HepG2 (cell line): ENCODE measurements at regions not wholly inside any gene's neighbourhood (a gene's known extent, or its start where the extent isn't known, plus 50 kb on each side); places are given as distances from the start of the nearest gene placed in this dataset.

Source experiments
- ATAC-seq: fragments of 200-7000 bp; cut with Tn5 transposase; 3 replicates; pipeline ENCODE4 v1.9.1; 2020; ENCODE audit warnings: mild to moderate bottlenecking, moderate library complexity
- BruUV-seq: library from RNA; stranded (reverse); fragments of 400-500 nt; replicated peaks from 2 replicates; lab custom pipeline; 2021; lab: Mats Ljungman, UMichigan
- CTCF ChIA-PET: fragments of 300-600 bp; formaldehyde crosslinking; extraction: SDS; loops from one replicate; lab custom pipeline; 2021; ENCODE audit warnings: low total read pairs, inconsistent platforms, low intra/inter-chr PET ratio; lab: Yijun Ruan, JAX
- POLR2A ChIA-PET: fragments of 350-600 bp; sonication (Branson Sonifier 250); formaldehyde crosslinking; loops from one replicate; lab custom pipeline; 2020; ENCODE audit warnings: antibody characterized with exemption, inconsistent platforms; lab: Yijun Ruan, JAX
- DNase-seq: peaks from one replicate; pipeline ENCODE4 v3.0.0-alpha.2; 2015; ENCODE audit warnings: low spot score
- FAIRE-seq: peaks from 3 replicates; lab custom pipeline; 2011; peaks lifted over from hg19 to GRCh38; lab: Jason Lieb, UNC
- H2AFZ ChIP-seq: one replicate; pipeline ENCODE4 v1.6.1; 2011; ENCODE audit warnings: low read length, inconsistent platforms
- H3K27ac ChIP-seq: fragments of 300-600 bp; 3 replicates; pipeline ENCODE4 v1.8.0; 2011; ENCODE audit warnings: mixed run types, mild to moderate bottlenecking, mixed read lengths, low read length, inconsistent platforms; ENCODE audit not compliant: insufficient read depth; ENCODE audit errors: extremely low read length
- H3K27me3 ChIP-seq, 2 experiments: fragments of 200-600 bp in 1 of 2; 2 replicates in 1 of 2; 3 replicates in 1 of 2; pipeline versions ENCODE4 v1.6.0 to v1.8.0; 2011; ENCODE audit warnings: low read length in 2 of 2, mild to moderate bottlenecking in 2 of 2, moderate library complexity in 2 of 2, inconsistent platforms in 1 of 2; ENCODE audit not compliant: insufficient read depth in 2 of 2, control insufficient read depth in 1 of 2
- H3K36me3 ChIP-seq, 2 experiments: fragments of 200-600 bp in 1 of 2; replicated peaks in 1 of 2; 2 replicates in 1 of 2; 3 replicates in 1 of 2; pipeline versions ENCODE4 v1.5.1 to v1.8.0; 2011; ENCODE audit warnings: low read length in 2 of 2, inconsistent platforms in 1 of 2; ENCODE audit not compliant: insufficient read depth in 2 of 2, control insufficient read depth in 1 of 2
- H3K4me1 ChIP-seq: 2 replicates; pipeline ENCODE4 v1.5.1; 2012; ENCODE audit warnings: low read length, inconsistent platforms; ENCODE audit not compliant: insufficient read depth
- H3K4me2 ChIP-seq: 2 replicates; pipeline ENCODE4 v1.6.0; 2011; ENCODE audit warnings: low read depth, low read length, inconsistent platforms
- H3K4me3 ChIP-seq, 3 experiments: fragments of 200-600 bp in 1 of 3; sonication (generic), shearing (Covaris generic) in 1 of 3; replicated peaks in 1 of 3; 2 replicates each; pipeline ENCODE4 v1.5.1; 2011 to 2016; ENCODE audit warnings: low read length in 3 of 3, inconsistent platforms in 2 of 3, low read depth in 2 of 3, mild to moderate bottlenecking in 2 of 3, control low read depth in 1 of 3, mixed read lengths in 1 of 3; ENCODE audit not compliant: insufficient read depth in 1 of 3
- H3K79me2 ChIP-seq: one replicate; pipeline ENCODE4 v1.6.1; 2011; ENCODE audit warnings: low read length, inconsistent platforms; ENCODE audit not compliant: insufficient read depth
- H3K9ac ChIP-seq: 2 replicates; pipeline ENCODE4 v1.6.0; 2011; ENCODE audit warnings: mild to moderate bottlenecking, low read depth, low read length, inconsistent platforms; ENCODE audit not compliant: insufficient read depth
- H3K9me3 ChIP-seq: 2 replicates; pipeline ENCODE4 v1.5.1; 2012; ENCODE audit warnings: mild to moderate bottlenecking, low read length
- H4K20me1 ChIP-seq: 2 replicates; pipeline ENCODE4 v1.6.0; 2011; ENCODE audit warnings: inconsistent platforms, mild to moderate bottlenecking, low read length, moderate library complexity; ENCODE audit not compliant: insufficient read depth
- ATF7 ChIP-seq, 2 experiments: fragments of 450-650 bp in 1 of 2; sonication (generic) in 1 of 2; formaldehyde crosslinking in 1 of 2; IDR thresholded peaks; 2 replicates each; pipeline versions ENCODE4 v1.4.0 to v1.6.1; 2016 to 2020; ENCODE audit warnings: antibody characterized with exemption in 1 of 2, mild to moderate bottlenecking in 1 of 2, missing genetic modification reagents in 1 of 2
- FOXA1 ChIP-seq, 2 experiments: fragments of 450-650 bp in 1 of 2; sonication (generic) in 1 of 2; formaldehyde crosslinking in 1 of 2; IDR thresholded peaks; 2 replicates each; pipeline versions ENCODE4 v1.4.0 to v1.6.1; 2016 to 2020; ENCODE audit warnings: missing genetic modification reagents in 1 of 2
- FOXP1 ChIP-seq, 2 experiments: fragments of 450-650 bp in 1 of 2; IDR thresholded peaks; 2 replicates each; pipeline ENCODE4 v1.6.1; 2017 to 2018; ENCODE audit warnings: antibody characterized with exemption in 1 of 2
- NBN ChIP-seq: fragments of 450-650 bp; conservative IDR thresholded peaks from 2 replicates; pipeline ENCODE4 v1.6.1; 2017
- NR0B2 ChIP-seq: sonication (generic); formaldehyde crosslinking; IDR thresholded peaks from 2 replicates; pipeline ENCODE4 v1.4.0; 2020; ENCODE audit warnings: mild to moderate bottlenecking, missing genetic modification reagents
- PLRG1 ChIP-seq: fragments of 450-650 bp; conservative IDR thresholded peaks from 2 replicates; pipeline ENCODE4 v1.6.1; 2016
- ZNF264 ChIP-seq: sonication (generic); formaldehyde crosslinking; IDR thresholded peaks from 2 replicates; pipeline ENCODE4 v1.4.0; 2020; ENCODE audit warnings: missing genetic modification reagents
- ZNF564 ChIP-seq: sonication (generic); formaldehyde crosslinking; IDR thresholded peaks from 2 replicates; pipeline ENCODE4 v1.8.1; 2023; ENCODE audit warnings: mild to moderate bottlenecking, missing genetic modification reagents
- ZNF646 ChIP-seq: sonication (generic); formaldehyde crosslinking; IDR thresholded peaks from 2 replicates; pipeline ENCODE4 v1.9.0; 2021; ENCODE audit warnings: mild to moderate bottlenecking, missing genetic modification reagents
- ZNF724P ChIP-seq: sonication (generic); formaldehyde crosslinking; IDR thresholded peaks from 2 replicates; pipeline ENCODE4 v1.8.0; 2022; ENCODE audit warnings: missing genetic modification reagents, borderline replicate concordance
- WGBS: methylation state at CpG from one replicate; pipeline ENCODE4 v1.1.6; 2017; ENCODE audit warnings: low lambda C conversion rate; 5-methylcytosine and 5-hydroxymethylcytosine counted together
- in situ Hi-C: cut with HindIII; loops from 2 replicates; pipeline ENCODE4 v1.10.0; 2017; ENCODE audit warnings: low pct_unique_long_range_greater_than_20kb; ENCODE audit not compliant: extremely low pct_ligation_motif_present
- intact Hi-C: fragments of 100-400 bp; cut with micrococcal nuclease; formaldehyde crosslinking; loops from one replicate; pipeline ENCODE4 v1.10.0; 2022; ENCODE audit not compliant: unreplicated experiment

- ChIA-PET CTCF (no interaction called here), POLR2A (no interaction called here)
- H3K27ac ChIP-seq: no peak overlapping the region
- FAIRE-seq: no peak
- H3K79me2 ChIP-seq: no peaks in the 10 kb centered on the region
- no peaks in the 10 kb centered on the region for H4K20me1 ChIP-seq
- H3K4me3 ChIP-seq: no peak overlapping the region
- in situ Hi-C loops: no loop called here
- no peak overlapping the region for H3K9ac ChIP-seq
- H3K4me2 ChIP-seq: no peak overlapping the region
- WGBS: 0% methylated on average over 7 of the region's 10 CpGs
- peaks cover 0 to 11% of the 10 kb centered on the region in 2 experiments; a peak in 3 of 5 replicates for H3K27me3 ChIP-seq
- no peak for DNase-seq
- H3K36me3 ChIP-seq: no peaks in the 10 kb centered on the region
- no peak overlapping the region for H2AFZ ChIP-seq
- no peaks in the 10 kb centered on the region for H3K9me3 ChIP-seq
- BruUV-seq: no TSS peak
- TF ChIP-seq ZNF564 (CRISPR knock-in tag) (no peak), ZNF724P (CRISPR knock-in tag) (no peak), NR0B2 (CRISPR knock-in tag) (no peak)
- TF ChIP-seq, all 625 proteins: peak for 0
- no peaks in the 10 kb centered on the region for H3K4me1 ChIP-seq
- intact Hi-C loops: no loop called here
- ATAC-seq: no peak
These were observed 94.2 kb upstream of the ALDH1A3 start for GRCh38 chr15:100785181-100786138.

- Histone ChIP-seq H3K27me3 (peaks cover 0 to 5% of the 10 kb centered on the region in 2 experiments; a peak in 3 of 5 replicates), H3K27ac (no peak overlapping the region), H3K4me1 (no peaks in the 10 kb centered on the region), H3K9me3 (no peaks in the 10 kb centered on the region), H3K9ac (no peak overlapping the region), H2AFZ (no peak overlapping the region), H3K4me3 (no peak overlapping the region), H3K79me2 (no peaks in the 10 kb centered on the region), H3K36me3 (no peaks in the 10 kb centered on the region), H4K20me1 (no peaks in the 10 kb centered on the region), H3K4me2 (no peak overlapping the region)
- no peak for ATAC-seq
- POLR2A ChIA-PET: no interaction called here
- intact Hi-C loops: no loop called here
- WGBS: 39% methylated on average over 5 of the region's 5 CpGs
- no peak for DNase-seq
- no peak for FAIRE-seq
- in situ Hi-C loops: no loop called here
- CTCF ChIA-PET: no interaction called here
- BruUV-seq: no TSS peak
- 0 out of 2 replicates have a peak, but pooled peaks have one; percentile 14 for TF ChIP-seq PLRG1
- 0 out of 2 replicates have a peak, but pooled peaks have one; percentile 3 for TF ChIP-seq ATF7 (IDR thresholded peaks at IDR 0.05)
- TF ChIP-seq ATF7 (CRISPR knock-in tag; IDR thresholded peaks at IDR 0.05): no peak
- TF ChIP-seq NBN: 0 out of 2 replicates have a peak, but pooled peaks have one; percentile 47
- TF ChIP-seq FOXA1 (IDR thresholded peaks at IDR 0.05): peak; percentile 42; the same call in 1 of the 2 replicates
- TF ChIP-seq FOXA1 (CRISPR knock-in tag; IDR thresholded peaks at IDR 0.05): no peak
- no peak for TF ChIP-seq ZNF264 (CRISPR knock-in tag)
- peak; percentile 12; the same call in 1 of the 2 replicates for TF ChIP-seq FOXP1 (IDR thresholded peaks at IDR 0.05)
- TF ChIP-seq FOXP1 (CRISPR knock-in tag; IDR thresholded peaks at IDR 0.05): no peak
- 0 out of 2 replicates have a peak, but pooled peaks have one; percentile 29 for TF ChIP-seq ZNF646
These were observed 93.5 kb upstream of the ALDH1A3 start for GRCh38 chr15:100786139-100786531.
